KMS-11 (cell line): ENCODE measurements at regions not wholly inside any gene's neighbourhood (a gene's known extent, or its start where the extent isn't known, plus 50 kb on each side); places are given as distances from the start of the nearest gene placed in this dataset.

Source experiments
- H2AFZ ChIP-seq: fragments of 200-600 bp; sonication (generic); 2 replicates; pipeline ENCODE4 v1.6.1; 2016; ENCODE audit warnings: antibody characterized with exemption, mixed run types, low read depth
- H3K27ac ChIP-seq: fragments of 200-600 bp; sonication (generic); 2 replicates; pipeline ENCODE4 v1.6.1; 2016; ENCODE audit warnings: mild to moderate bottlenecking, mixed run types
- H3K27me3 ChIP-seq: fragments of 200-600 bp; sonication (generic); 2 replicates; pipeline ENCODE4 v1.6.1; 2017; ENCODE audit warnings: mild to moderate bottlenecking, low read depth, mixed run types, moderate library complexity; ENCODE audit not compliant: insufficient read depth
- H3K36me3 ChIP-seq: fragments of 200-600 bp; sonication (generic); 2 replicates; pipeline ENCODE4 v1.6.1; 2017; ENCODE audit warnings: mild to moderate bottlenecking, mixed run types; ENCODE audit not compliant: insufficient read depth
- H3K4me1 ChIP-seq: fragments of 200-600 bp; sonication (generic); 2 replicates; pipeline ENCODE4 v1.6.1; 2016; ENCODE audit warnings: mild to moderate bottlenecking, low read depth, mixed run types; ENCODE audit not compliant: poor library complexity, severe bottlenecking
- H3K4me2 ChIP-seq: fragments of 200-600 bp; sonication (generic); 2 replicates; pipeline ENCODE4 v1.7.0; 2016; ENCODE audit warnings: mild to moderate bottlenecking, mixed run types
- H3K4me3 ChIP-seq: fragments of 200-600 bp; sonication (generic); IDR thresholded peaks from 2 replicates; pipeline ENCODE4 v1.6.1; 2017; ENCODE audit warnings: low read depth, low read length, mixed read lengths; ENCODE audit not compliant: insufficient read depth
- H3K79me2 ChIP-seq: fragments of 200-600 bp; sonication (generic); 2 replicates; pipeline ENCODE4 v1.6.1; 2016; ENCODE audit warnings: low read depth, mixed run types; ENCODE audit not compliant: insufficient read depth
- H3K9ac ChIP-seq: fragments of 200-600 bp; sonication (generic); 2 replicates; pipeline ENCODE4 v1.6.1; 2016; ENCODE audit warnings: mild to moderate bottlenecking, mixed run types
- H4K20me1 ChIP-seq: fragments of 200-600 bp; sonication (generic); 2 replicates; pipeline ENCODE4 v1.6.1; 2016; ENCODE audit warnings: mild to moderate bottlenecking, mixed run types; ENCODE audit not compliant: insufficient read depth
- CTCF ChIP-seq: fragments of 200-600 bp; sonication (generic); conservative IDR thresholded peaks from 2 replicates; pipeline ENCODE4 v1.6.1; 2017; ENCODE audit warnings: low read depth, mild to moderate bottlenecking, antibody characterized with exemption, low read length, moderate library complexity, mixed read lengths

- no peak for TF ChIP-seq CTCF
- H3K27ac ChIP-seq, result no peak overlapping the region
- no peak overlapping the region for H2AFZ ChIP-seq
- no peaks in the 10 kb centered on the region for H3K36me3 ChIP-seq
- no peak overlapping the region for H3K4me3 ChIP-seq
- no peaks in the 10 kb centered on the region for H3K4me1 ChIP-seq
- no peaks in the 10 kb centered on the region for H3K27me3 ChIP-seq
- H4K20me1 ChIP-seq, result no peaks in the 10 kb centered on the region
- no peaks in the 10 kb centered on the region for H3K79me2 ChIP-seq
- no peak overlapping the region for H3K4me2 ChIP-seq
- H3K9ac ChIP-seq, result no peak overlapping the region
Observed at GRCh38 chr20:18922898-18923297, 109.3 kb downstream of the SCP2D1 start.

GRCh38 chr20:18926965-18927364 lies 113.4 kb downstream of the SCP2D1 start:
- H3K79me2 ChIP-seq, result no peaks in the 10 kb centered on the region
- no peaks in the 10 kb centered on the region for H3K27me3 ChIP-seq
- H4K20me1 ChIP-seq, result no peaks in the 10 kb centered on the region
- no peak overlapping the region for H3K27ac ChIP-seq
- no peak overlapping the region for H3K9ac ChIP-seq
- no peak overlapping the region for H3K4me2 ChIP-seq
- TF ChIP-seq CTCF, result no peak
- H3K4me3 ChIP-seq, result no peak overlapping the region
- H2AFZ ChIP-seq, result no peak overlapping the region
- no peaks in the 10 kb centered on the region for H3K36me3 ChIP-seq
- no peaks in the 10 kb centered on the region for H3K4me1 ChIP-seq

GRCh38 chr20:18928626-18929025 lies 115.0 kb downstream of the SCP2D1 start:
- Histone ChIP-seq H3K4me2 (no peak overlapping the region), H3K4me1 (no peaks in the 10 kb centered on the region), H3K4me3 (no peak overlapping the region), H3K36me3 (no peaks in the 10 kb centered on the region), H3K27ac (no peak overlapping the region), H3K27me3 (no peaks in the 10 kb centered on the region), H2AFZ (no peak overlapping the region), H4K20me1 (no peaks in the 10 kb centered on the region), H3K9ac (no peak overlapping the region), H3K79me2 (no peaks in the 10 kb centered on the region)
- no peak for TF ChIP-seq CTCF

GRCh38 chr20:18929800-18930199 lies 116.2 kb downstream of the SCP2D1 start:
- H3K9ac ChIP-seq, result no peak overlapping the region
- no peaks in the 10 kb centered on the region for H3K36me3 ChIP-seq
- no peak for TF ChIP-seq CTCF
- no peaks in the 10 kb centered on the region for H3K27me3 ChIP-seq
- no peak overlapping the region for H3K4me2 ChIP-seq
- no peak overlapping the region for H3K4me3 ChIP-seq
- H3K27ac ChIP-seq, result no peak overlapping the region
- no peak overlapping the region for H2AFZ ChIP-seq
- H3K4me1 ChIP-seq, result no peaks in the 10 kb centered on the region
- no peaks in the 10 kb centered on the region for H4K20me1 ChIP-seq
- H3K79me2 ChIP-seq, result no peaks in the 10 kb centered on the region

GRCh38 chr20:18943542-18943941 lies 130.0 kb downstream of the SCP2D1 start:
- no peak for TF ChIP-seq CTCF
- H3K4me3 ChIP-seq, result no peak overlapping the region
- H2AFZ ChIP-seq, result no peak overlapping the region
- H3K9ac ChIP-seq, result no peak overlapping the region
- H3K4me2 ChIP-seq, result no peak overlapping the region
- no peaks in the 10 kb centered on the region for H3K79me2 ChIP-seq
- no peaks in the 10 kb centered on the region for H4K20me1 ChIP-seq
- H3K4me1 ChIP-seq, result no peaks in the 10 kb centered on the region
- no peaks in the 10 kb centered on the region for H3K27me3 ChIP-seq
- no peak overlapping the region for H3K27ac ChIP-seq
- H3K36me3 ChIP-seq, result no peaks in the 10 kb centered on the region
